Neuronal stem cell (in vitro differentiated cells): ENCODE measurements at regions not wholly inside any gene's neighbourhood (a gene's known extent, or its start where the extent isn't known, plus 50 kb on each side); places are given as distances from the start of the nearest gene placed in this dataset.

Source experiments
- DNase-seq: peaks from one replicate; pipeline ENCODE4 v3.0.0-alpha.2; 2013; ENCODE audit warnings: low spot score
- H2AFZ ChIP-seq: one replicate; pipeline ENCODE4 v1.6.1; 2013; ENCODE audit warnings: mild to moderate bottlenecking, low read length, inconsistent platforms
- H2AK5ac ChIP-seq: 2 replicates; pipeline ENCODE4 v1.6.1; 2013; ENCODE audit warnings: low read depth, mild to moderate bottlenecking, inconsistent platforms, low read length, moderate library complexity, mixed read lengths
- H2BK120ac ChIP-seq: 2 replicates; pipeline ENCODE4 v1.6.1; 2013; ENCODE audit warnings: low read depth, mild to moderate bottlenecking, inconsistent platforms, low read length, moderate library complexity, mixed read lengths
- H2BK12ac ChIP-seq: one replicate; pipeline ENCODE4 v1.6.1; 2013; ENCODE audit warnings: low read length, inconsistent platforms
- H2BK15ac ChIP-seq: 2 replicates; pipeline ENCODE4 v1.6.1; 2013; ENCODE audit warnings: mild to moderate bottlenecking, low read length, inconsistent platforms, mixed read lengths
- H2BK5ac ChIP-seq: one replicate; pipeline ENCODE4 v1.6.1; 2013; ENCODE audit warnings: inconsistent platforms, mild to moderate bottlenecking, low read length, moderate library complexity
- H3K14ac ChIP-seq: one replicate; pipeline ENCODE4 v1.6.1; 2013; ENCODE audit warnings: low read length, inconsistent platforms
- H3K18ac ChIP-seq: 2 replicates; pipeline ENCODE4 v1.6.1; 2013; ENCODE audit warnings: low read length, inconsistent platforms
- H3K23ac ChIP-seq: 2 replicates; pipeline ENCODE4 v1.6.1; 2013; ENCODE audit warnings: low read depth, mild to moderate bottlenecking, mixed read lengths, low read length, inconsistent platforms; ENCODE audit not compliant: poor library complexity
- H3K27ac ChIP-seq: replicated peaks from 3 replicates; pipeline ENCODE4 v1.5.1; 2013; ENCODE audit warnings: low read length, inconsistent platforms
- H3K27me3 ChIP-seq, 3 experiments: 2 replicates each; pipeline ENCODE4 v1.6.1; 2013; ENCODE audit warnings: low read length in 3 of 3, mild to moderate bottlenecking in 2 of 3, inconsistent platforms in 1 of 3, low read depth in 1 of 3, mixed read lengths in 1 of 3, moderate library complexity in 1 of 3; ENCODE audit not compliant: control insufficient read depth in 3 of 3, insufficient read depth in 3 of 3
- H3K36me3 ChIP-seq, 2 donors: replicated peaks in 1 of 2; 2 replicates each; pipeline ENCODE4 v1.6.1; 2013; ENCODE audit warnings: low read length in 2 of 2; ENCODE audit not compliant: control insufficient read depth in 2 of 2, insufficient read depth in 2 of 2
- H3K4ac ChIP-seq: 2 replicates; pipeline ENCODE4 v1.6.1; 2013; ENCODE audit warnings: inconsistent platforms, mild to moderate bottlenecking, low read length, moderate library complexity
- H3K4me1 ChIP-seq, 2 donors: 1 replicate in 1 of 2; 2 replicates in 1 of 2; pipeline ENCODE4 v1.6.1; 2013; ENCODE audit warnings: low read length in 2 of 2, low read depth in 1 of 2; ENCODE audit not compliant: control insufficient read depth in 2 of 2, insufficient read depth in 1 of 2
- H3K4me2 ChIP-seq: one replicate; pipeline ENCODE4 v1.6.1; 2013; ENCODE audit warnings: mild to moderate bottlenecking, low read length, inconsistent platforms; ENCODE audit not compliant: insufficient read depth, poor library complexity, severe bottlenecking
- H3K4me3 ChIP-seq, 2 donors: 2 replicates each; pipeline ENCODE4 v1.5.1; 2013; ENCODE audit warnings: low read length in 2 of 2, mild to moderate bottlenecking in 2 of 2, inconsistent platforms in 1 of 2, moderate library complexity in 1 of 2
- H3K79me1 ChIP-seq: one replicate; pipeline ENCODE4 v1.6.1; 2013; ENCODE audit warnings: low read depth, mild to moderate bottlenecking, inconsistent platforms, low read length, moderate library complexity
- H3K9ac ChIP-seq: one replicate; pipeline ENCODE4 v1.6.1; 2013; ENCODE audit warnings: mild to moderate bottlenecking, low read depth, low read length, inconsistent platforms; ENCODE audit not compliant: poor library complexity
- H3K9me3 ChIP-seq, 2 donors: replicated peaks in 1 of 2; 2 replicates each; pipeline versions ENCODE3 to v1.6.1; 2013; ENCODE audit warnings: low read length in 2 of 2, mild to moderate bottlenecking in 2 of 2, inconsistent platforms in 1 of 2, low read depth in 1 of 2, mixed read lengths in 1 of 2, moderate library complexity in 1 of 2; ENCODE audit not compliant: control insufficient read depth in 2 of 2, insufficient read depth in 1 of 2
- H4K8ac ChIP-seq: one replicate; pipeline ENCODE4 v1.6.1; 2013; ENCODE audit warnings: low read depth, mild to moderate bottlenecking, inconsistent platforms, low read length, moderate library complexity
- H4K91ac ChIP-seq: one replicate; pipeline ENCODE4 v1.6.1; 2013; ENCODE audit warnings: low read length, low read depth, mild to moderate bottlenecking, inconsistent platforms; ENCODE audit not compliant: poor library complexity
- WGBS, 2 donors: extraction: QIAGEN DNeasy Blood & Tissue Kit; methylation state at CpG; one replicate each; pipeline ENCODE4 v1.1.7; 2013; ENCODE audit warnings: missing lambda C conversion rate in 2 of 2, mixed read lengths in 1 of 2; ENCODE audit not compliant: insufficient read length in 2 of 2, insufficient replicate concordance in 1 of 2; ENCODE audit errors: extremely low coverage in 2 of 2; 5-methylcytosine and 5-hydroxymethylcytosine counted together

DNA sequence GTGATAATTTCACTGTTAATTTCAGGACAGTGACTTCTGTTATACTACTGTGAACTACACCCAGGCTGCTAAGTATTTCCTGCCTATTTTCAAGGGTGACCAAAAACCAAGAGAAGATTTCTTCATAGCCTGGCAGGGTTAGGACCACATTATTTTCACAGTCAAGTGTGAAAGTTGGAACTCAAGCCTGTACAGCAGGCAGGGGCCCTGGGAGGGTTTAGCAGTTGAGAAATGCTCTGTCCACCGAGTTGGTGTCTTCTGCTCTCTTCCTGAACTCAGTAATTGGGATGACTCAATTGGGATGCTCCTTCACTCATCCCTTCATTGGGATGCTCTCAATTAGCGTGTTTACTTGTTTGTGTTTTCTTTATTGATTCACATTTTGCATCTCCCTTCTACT is 347.3 kb upstream of the CDH11 start:
- H2AFZ ChIP-seq, result no peak overlapping the region
- no peak overlapping the region for H3K14ac ChIP-seq
- no peak overlapping the region for H3K18ac ChIP-seq
- no peak overlapping the region for H2BK120ac ChIP-seq
- H3K36me3 ChIP-seq, result no peaks in the 10 kb centered on the region
- H3K4me3 ChIP-seq, result no peak overlapping the region
- H3K23ac ChIP-seq, result no peak overlapping the region
- peaks cover 0 to 1% of the 10 kb centered on the region in 2 donors for H3K9me3 ChIP-seq
- no peaks in the 10 kb centered on the region for H3K79me1 ChIP-seq
- H2BK12ac ChIP-seq, result no peak overlapping the region
- no peaks in the 10 kb centered on the region for H3K27me3 ChIP-seq
- no peak for DNase-seq
- WGBS, 2 donors, result no CpG with 5 or more reads among the region's 2 CpGs
- no peak overlapping the region for H3K4me2 ChIP-seq
- no peak overlapping the region for H4K91ac ChIP-seq
- no peak overlapping the region for H2BK5ac ChIP-seq
- no peak overlapping the region for H3K27ac ChIP-seq
- no peak overlapping the region for H3K9ac ChIP-seq
- H4K8ac ChIP-seq, result no peak overlapping the region
- no peak overlapping the region for H2AK5ac ChIP-seq
- no peak overlapping the region for H2BK15ac ChIP-seq
- no peak overlapping the region for H3K4ac ChIP-seq
- no peaks in the 10 kb centered on the region for H3K4me1 ChIP-seq

DNA sequence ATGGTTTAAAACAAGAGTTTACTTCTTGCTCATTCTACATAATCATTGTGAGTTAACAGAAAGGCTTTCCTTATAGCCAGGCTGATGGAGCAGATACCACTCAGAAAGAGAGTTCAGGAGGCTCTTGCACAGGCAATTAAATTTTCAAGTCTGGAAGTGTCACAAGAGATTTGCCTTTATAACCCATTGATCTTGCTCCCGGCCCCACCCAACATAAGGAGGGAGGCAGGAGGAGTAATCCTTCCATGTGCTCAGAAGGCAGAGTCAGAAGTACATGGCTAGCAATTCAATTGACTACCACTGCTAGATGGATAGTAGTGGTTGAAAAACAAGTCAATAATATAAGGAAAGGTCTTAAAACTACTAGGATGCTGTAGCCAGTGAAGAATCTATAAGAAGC is 346.3 kb upstream of the CDH11 start:
- Histone ChIP-seq H3K14ac (no peak overlapping the region), H2AFZ (no peak overlapping the region), H3K18ac (no peak overlapping the region), H3K4me3 (no peak overlapping the region), H3K9ac (no peak overlapping the region), H3K23ac (no peak overlapping the region), H2BK15ac (no peak overlapping the region), H3K36me3 (no peaks in the 10 kb centered on the region), H3K4me2 (no peak overlapping the region), H3K4me1 (no peaks in the 10 kb centered on the region), H4K91ac (no peak overlapping the region), H3K9me3 (peaks cover 0 to 1% of the 10 kb centered on the region in 2 donors), H3K27ac (no peak overlapping the region), H2BK120ac (no peak overlapping the region), H3K4ac (no peak overlapping the region), H3K27me3 (no peaks in the 10 kb centered on the region), H2AK5ac (no peak overlapping the region), H4K8ac (no peak overlapping the region), H3K79me1 (no peaks in the 10 kb centered on the region), H2BK12ac (no peak overlapping the region), H2BK5ac (no peak overlapping the region)
- no CpG with 5 or more reads among the region's 1 CpG for WGBS, 2 donors
- no peak for DNase-seq

DNA sequence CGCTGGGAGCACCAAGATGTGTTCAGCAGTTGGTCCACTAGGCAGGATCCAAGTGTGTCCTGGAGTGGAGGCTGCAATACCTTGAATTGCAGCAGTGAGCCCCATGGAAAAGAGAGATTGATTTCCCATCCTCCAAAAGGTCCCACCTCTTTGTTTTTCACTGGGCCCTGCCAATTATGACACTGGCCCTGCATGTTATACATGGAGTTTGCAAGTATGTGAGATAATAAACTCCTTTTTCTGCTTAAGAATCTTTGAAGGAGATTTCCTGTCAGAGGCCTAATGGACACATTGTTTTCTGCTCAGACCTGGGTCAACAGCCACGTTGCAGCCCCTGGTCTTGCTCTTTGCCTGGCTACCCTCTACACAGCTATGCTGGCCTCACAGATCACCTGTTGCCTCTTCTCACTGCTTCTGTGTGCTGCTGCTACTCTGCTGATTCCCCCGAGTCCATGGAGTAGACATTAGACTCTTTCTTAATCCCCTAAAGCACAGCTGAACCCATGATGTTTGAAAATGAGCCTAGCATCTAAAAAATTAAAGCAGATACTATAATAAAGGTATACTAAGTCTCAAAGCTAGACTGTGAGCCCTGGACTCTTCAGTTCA is 341.9 kb upstream of the CDH11 start:
- no peak overlapping the region for H4K91ac ChIP-seq
- H3K79me1 ChIP-seq, result no peaks in the 10 kb centered on the region
- no peak overlapping the region for H3K4ac ChIP-seq
- H3K18ac ChIP-seq, result no peak overlapping the region
- no peak overlapping the region for H3K4me3 ChIP-seq
- H3K4me1 ChIP-seq, result no peaks in the 10 kb centered on the region
- H2BK15ac ChIP-seq, result no peak overlapping the region
- no peak overlapping the region for H2AFZ ChIP-seq
- H2BK12ac ChIP-seq, result no peak overlapping the region
- H2AK5ac ChIP-seq, result no peak overlapping the region
- H3K23ac ChIP-seq, result no peak overlapping the region
- no peak overlapping the region for H3K27ac ChIP-seq
- H4K8ac ChIP-seq, result no peak overlapping the region
- H3K4me2 ChIP-seq, result no peak overlapping the region
- H2BK120ac ChIP-seq, result no peak overlapping the region
- WGBS, 2 donors, result no CpG with 5 or more reads among the region's 3 CpGs
- H3K14ac ChIP-seq, result no peak overlapping the region
- DNase-seq, result no peak
- no peak overlapping the region for H3K9ac ChIP-seq
- H3K9me3 ChIP-seq, result peaks cover 0 to 1% of the 10 kb centered on the region in 2 donors
- no peaks in the 10 kb centered on the region for H3K36me3 ChIP-seq
- no peaks in the 10 kb centered on the region for H3K27me3 ChIP-seq
- no peak overlapping the region for H2BK5ac ChIP-seq

DNA sequence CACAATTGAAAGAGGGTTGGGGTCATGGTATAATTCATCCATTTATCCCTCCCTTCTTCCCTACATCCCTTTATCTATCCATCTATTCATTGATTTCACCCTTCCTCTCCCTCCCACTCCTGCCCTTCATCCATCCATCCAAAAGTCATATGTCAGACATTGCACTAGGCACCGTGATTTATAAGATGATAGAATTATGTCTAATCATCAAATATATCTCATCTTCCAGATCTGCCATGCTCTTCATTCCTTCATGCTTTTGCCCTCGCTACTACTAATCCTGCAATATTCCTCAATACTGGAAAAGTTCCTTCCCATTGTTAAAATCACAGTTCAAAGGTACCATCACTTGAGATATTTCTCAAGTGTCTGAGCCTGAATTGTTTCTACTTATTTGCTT is 335.2 kb upstream of the CDH11 start:
- Histone ChIP-seq H3K4me1 (no peaks in the 10 kb centered on the region), H3K23ac (no peak overlapping the region), H4K8ac (no peak overlapping the region), H2AK5ac (no peak overlapping the region), H2AFZ (no peak overlapping the region), H3K9ac (no peak overlapping the region), H3K14ac (no peak overlapping the region), H3K4me3 (no peak overlapping the region), H3K36me3 (no peaks in the 10 kb centered on the region), H2BK12ac (no peak overlapping the region), H2BK15ac (no peak overlapping the region), H3K27ac (no peak overlapping the region), H3K79me1 (no peaks in the 10 kb centered on the region), H3K9me3 (no peaks in the 10 kb centered on the region), H3K4me2 (no peak overlapping the region), H3K18ac (no peak overlapping the region), H3K4ac (no peak overlapping the region), H2BK5ac (no peak overlapping the region), H3K27me3 (no peaks in the 10 kb centered on the region), H2BK120ac (no peak overlapping the region), H4K91ac (no peak overlapping the region)
- WGBS, 2 donors, result no CpG with 5 or more reads among the region's 2 CpGs
- no peak for DNase-seq
